MM.1S (cell line): ENCODE measurements at regions not wholly inside any gene's neighbourhood (a gene's known extent, or its start where the extent isn't known, plus 50 kb on each side); places are given as distances from the start of the nearest gene placed in this dataset.

Experiments used
- DNase-seq: peaks from one replicate; pipeline ENCODE4 v3.0.0-alpha.2; 2015
- H2AFZ ChIP-seq: fragments of 300-600 bp; sonication (generic); 2 replicates; pipeline ENCODE4 v1.6.0; 2016; ENCODE audit warnings: antibody characterized with exemption, low read length
- H3F3A ChIP-seq: fragments of 300-600 bp; sonication (generic); 2 replicates; pipeline ENCODE4 v1.6.1; 2016; ENCODE audit warnings: mild to moderate bottlenecking, antibody characterized with exemption, low read length, moderate library complexity, mixed read lengths; ENCODE audit not compliant: insufficient read depth
- H3K27ac ChIP-seq: fragments of 300-600 bp; sonication (generic); 2 replicates; pipeline ENCODE4 v1.5.1; 2016; ENCODE audit warnings: mild to moderate bottlenecking, low read length
- H3K27me3 ChIP-seq: fragments of 300-600 bp; sonication (generic); replicated peaks from 2 replicates; pipeline ENCODE4 v1.6.0; 2016; ENCODE audit warnings: low read length; ENCODE audit not compliant: insufficient read depth
- H3K36me3 ChIP-seq: fragments of 300-600 bp; sonication (generic); replicated peaks from 2 replicates; pipeline ENCODE4 v1.6.1; 2016; ENCODE audit warnings: mild to moderate bottlenecking, low read length, mixed read lengths; ENCODE audit not compliant: insufficient read depth
- H3K4me1 ChIP-seq: fragments of 300-600 bp; sonication (generic); 2 replicates; pipeline ENCODE4 v1.6.1; 2016; ENCODE audit warnings: low read length, mixed read lengths
- H3K4me2 ChIP-seq: fragments of 300-600 bp; sonication (generic); 2 replicates; pipeline ENCODE4 v1.6.0; 2016; ENCODE audit warnings: low read depth, low read length
- H3K4me3 ChIP-seq: fragments of 300-600 bp; sonication (generic); 2 replicates; pipeline ENCODE4 v1.5.1; 2016; ENCODE audit warnings: low read length, mixed read lengths
- H3K79me2 ChIP-seq: fragments of 300-600 bp; sonication (generic); 2 replicates; pipeline ENCODE4 v1.6.1; 2016; ENCODE audit warnings: mixed run types, low read length, mixed read lengths
- H3K9ac ChIP-seq: fragments of 300-600 bp; sonication (generic); 2 replicates; pipeline ENCODE4 v1.6.1; 2016; ENCODE audit warnings: low read length, mixed read lengths
- H3K9me2 ChIP-seq: fragments of 300-600 bp; sonication (generic); replicated peaks from 2 replicates; pipeline ENCODE4 v1.6.1; 2016; ENCODE audit warnings: mild to moderate bottlenecking, low read length, mixed read lengths; ENCODE audit not compliant: insufficient read depth
- H3K9me3 ChIP-seq: fragments of 300-600 bp; sonication (generic); replicated peaks from 2 replicates; pipeline ENCODE4 v1.6.1; 2016; ENCODE audit warnings: mild to moderate bottlenecking, low read length, mixed read lengths; ENCODE audit not compliant: insufficient read depth
- H4K20me1 ChIP-seq: fragments of 300-600 bp; sonication (generic); 2 replicates; pipeline ENCODE4 v1.6.1; 2016; ENCODE audit warnings: mild to moderate bottlenecking, low read length, moderate library complexity, mixed read lengths; ENCODE audit not compliant: insufficient read depth
- EZH2 ChIP-seq: fragments of 300-600 bp; sonication (generic); optimal IDR thresholded peaks from 2 replicates; pipeline ENCODE3; 2017; ENCODE audit warnings: low read depth, mild to moderate bottlenecking, antibody characterized with exemption, low read length, mixed read lengths
- EZH2phosphoT487 ChIP-seq: fragments of 300-600 bp; sonication (generic); IDR thresholded peaks from 2 replicates; pipeline ENCODE4 v1.6.1; 2018; ENCODE audit warnings: antibody characterized with exemption, low read length
- TF ChIP-seq, protein P1 (sequence below): fragments of 300-600 bp; sonication (generic); IDR thresholded peaks from 2 replicates; pipeline ENCODE4 v1.5.1; 2016; ENCODE audit warnings: antibody characterized with exemption, low read length, mixed read lengths

DNA sequence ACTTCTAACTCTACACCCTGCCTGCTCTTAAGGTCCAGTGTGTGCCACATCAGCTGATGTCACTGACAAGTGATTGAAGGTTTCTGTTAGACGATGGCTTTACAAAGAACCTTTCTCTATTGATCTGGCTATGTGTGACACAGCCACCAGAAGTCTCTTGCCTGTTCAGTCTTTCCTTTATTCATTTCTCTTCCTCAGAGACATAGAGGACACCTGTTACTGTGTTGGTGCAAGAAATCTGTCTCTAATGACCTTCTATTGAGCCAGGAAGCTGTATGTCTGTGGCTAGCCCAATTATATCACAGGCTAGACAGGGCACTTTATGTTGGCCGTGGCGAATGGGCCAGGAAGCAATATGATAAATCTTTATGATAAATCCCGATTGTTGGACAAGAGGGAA lies 173.3 kb upstream of the GAP43 start:
- no peak for DNase-seq
- Histone ChIP-seq H3K4me1 (no peaks in the 10 kb centered on the region), H3K27me3 (no peaks in the 10 kb centered on the region), H4K20me1 (no peaks in the 10 kb centered on the region), H3K36me3 (no peaks in the 10 kb centered on the region), H3K9ac (no peak overlapping the region), H3K27ac (no peak overlapping the region), H3K4me3 (no peak overlapping the region), H3K4me2 (no peak overlapping the region), H3K9me3 (no peaks in the 10 kb centered on the region), H3F3A (no peaks in the 10 kb centered on the region), H2AFZ (no peak overlapping the region), H3K79me2 (no peaks in the 10 kb centered on the region), H3K9me2 (no peaks in the 10 kb centered on the region)
- TF ChIP-seq EZH2phosphoT487 (no peak), EZH2 (no peak)
- TF ChIP-seq, protein P1, sequence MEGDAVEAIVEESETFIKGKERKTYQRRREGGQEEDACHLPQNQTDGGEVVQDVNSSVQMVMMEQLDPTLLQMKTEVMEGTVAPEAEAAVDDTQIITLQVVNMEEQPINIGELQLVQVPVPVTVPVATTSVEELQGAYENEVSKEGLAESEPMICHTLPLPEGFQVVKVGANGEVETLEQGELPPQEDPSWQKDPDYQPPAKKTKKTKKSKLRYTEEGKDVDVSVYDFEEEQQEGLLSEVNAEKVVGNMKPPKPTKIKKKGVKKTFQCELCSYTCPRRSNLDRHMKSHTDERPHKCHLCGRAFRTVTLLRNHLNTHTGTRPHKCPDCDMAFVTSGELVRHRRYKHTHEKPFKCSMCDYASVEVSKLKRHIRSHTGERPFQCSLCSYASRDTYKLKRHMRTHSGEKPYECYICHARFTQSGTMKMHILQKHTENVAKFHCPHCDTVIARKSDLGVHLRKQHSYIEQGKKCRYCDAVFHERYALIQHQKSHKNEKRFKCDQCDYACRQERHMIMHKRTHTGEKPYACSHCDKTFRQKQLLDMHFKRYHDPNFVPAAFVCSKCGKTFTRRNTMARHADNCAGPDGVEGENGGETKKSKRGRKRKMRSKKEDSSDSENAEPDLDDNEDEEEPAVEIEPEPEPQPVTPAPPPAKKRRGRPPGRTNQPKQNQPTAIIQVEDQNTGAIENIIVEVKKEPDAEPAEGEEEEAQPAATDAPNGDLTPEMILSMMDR: no peak

DNA sequence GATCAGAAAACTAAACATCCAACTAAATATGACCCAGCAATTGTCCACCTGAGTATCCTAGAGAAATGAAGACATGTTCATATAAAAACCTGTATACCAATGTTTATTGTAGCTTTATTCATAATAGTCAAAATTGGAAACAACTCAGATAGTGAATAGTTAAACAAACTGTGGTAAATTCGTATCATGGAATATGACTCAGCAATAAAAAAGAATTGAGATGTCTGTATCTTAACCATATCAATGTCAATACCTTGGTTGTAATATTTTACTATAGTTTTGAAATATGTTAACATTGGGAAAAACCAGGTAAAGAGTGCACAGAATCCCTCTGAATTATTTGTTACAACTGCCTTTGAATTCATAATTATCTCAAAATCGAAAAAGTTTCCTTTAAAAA lies 159.3 kb upstream of the GAP43 start:
- Histone ChIP-seq H3K4me2 (no peak overlapping the region), H2AFZ (no peak overlapping the region), H3K9ac (no peak overlapping the region), H3K4me3 (no peak overlapping the region), H3K4me1 (no peaks in the 10 kb centered on the region), H3K79me2 (no peaks in the 10 kb centered on the region), H4K20me1 (no peaks in the 10 kb centered on the region), H3K9me3 (no peaks in the 10 kb centered on the region), H3K27ac (no peak overlapping the region), H3K27me3 (no peaks in the 10 kb centered on the region), H3K9me2 (no peaks in the 10 kb centered on the region), H3F3A (no peaks in the 10 kb centered on the region), H3K36me3 (no peaks in the 10 kb centered on the region)
- TF ChIP-seq EZH2 (no peak), EZH2phosphoT487 (no peak)
- TF ChIP-seq, protein P1: no peak
- DNase-seq: no peak

DNA sequence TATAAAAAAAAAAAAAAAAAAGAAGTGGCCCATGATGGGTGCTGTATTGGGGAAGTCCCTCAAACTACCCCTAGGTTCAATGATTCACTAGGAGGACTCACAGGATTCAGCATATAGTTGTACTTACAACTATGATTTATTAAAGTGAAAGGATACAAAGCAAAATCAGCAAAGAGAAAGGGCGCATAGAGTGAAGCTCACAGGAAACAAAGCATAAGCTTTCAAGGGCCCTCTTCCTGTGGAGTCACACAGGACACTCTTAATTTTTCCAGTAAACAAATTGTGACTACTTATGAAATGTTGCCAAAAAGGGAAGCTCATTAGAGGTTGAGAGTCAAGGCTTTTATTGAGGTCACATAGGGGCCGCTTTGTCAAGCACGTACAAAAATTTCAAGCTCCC lies 153.7 kb upstream of the GAP43 start:
- no peaks in the 10 kb centered on the region for H3K79me2 ChIP-seq
- H3K36me3 ChIP-seq: no peaks in the 10 kb centered on the region

More for the DNA sequence above, 153.7 kb upstream of the GAP43 start:
- TF ChIP-seq, protein P1: no peak
- TF ChIP-seq EZH2: no peak
- no peak for TF ChIP-seq EZH2phosphoT487
- H3K9me2 ChIP-seq: no peaks in the 10 kb centered on the region
- H3K4me3 ChIP-seq: no peak overlapping the region
- no peaks in the 10 kb centered on the region for H3F3A ChIP-seq
- no peaks in the 10 kb centered on the region for H3K27me3 ChIP-seq
- no peak overlapping the region for H3K4me2 ChIP-seq
- H3K9ac ChIP-seq: no peak overlapping the region
- no peaks in the 10 kb centered on the region for H3K9me3 ChIP-seq
- no peaks in the 10 kb centered on the region for H3K4me1 ChIP-seq
- no peak overlapping the region for H2AFZ ChIP-seq
- no peak overlapping the region for H3K27ac ChIP-seq
- no peaks in the 10 kb centered on the region for H4K20me1 ChIP-seq
- no peak for DNase-seq
